NB4 (cell line): ENCODE measurements at regions not wholly inside any gene's neighbourhood (a gene's known extent, or its start where the extent isn't known, plus 50 kb on each side); places are given as distances from the start of the nearest gene placed in this dataset.

Experiments used
- DNase-seq: peaks from one replicate; pipeline ENCODE4 v3.0.0; 2010; ENCODE audit warnings: low read depth
- H3K4me3 ChIP-seq: one replicate; pipeline ENCODE4 v1.5.1; 2011; ENCODE audit warnings: mild to moderate bottlenecking, low read depth, low read length, moderate library complexity
- MYC ChIP-seq: IDR thresholded peaks from 2 replicates; pipeline ENCODE4 v1.6.1; 2011; ENCODE audit warnings: low read depth, low read length
- POLR2A ChIP-seq: IDR thresholded peaks from 2 replicates; pipeline ENCODE4 v1.6.1; 2011; ENCODE audit warnings: mild to moderate bottlenecking; ENCODE audit not compliant: insufficient read length; ENCODE audit errors: extremely low read depth
- TF ChIP-seq, protein P1 (sequence below): IDR thresholded peaks from 2 replicates; pipeline ENCODE4 v1.6.1; 2011; ENCODE audit warnings: low read depth, low read length
- TF ChIP-seq, protein P2 (sequence below): IDR thresholded peaks from one replicate; pipeline ENCODE4 v1.5.1; 2012; ENCODE audit warnings: low read depth, low read length

DNA sequence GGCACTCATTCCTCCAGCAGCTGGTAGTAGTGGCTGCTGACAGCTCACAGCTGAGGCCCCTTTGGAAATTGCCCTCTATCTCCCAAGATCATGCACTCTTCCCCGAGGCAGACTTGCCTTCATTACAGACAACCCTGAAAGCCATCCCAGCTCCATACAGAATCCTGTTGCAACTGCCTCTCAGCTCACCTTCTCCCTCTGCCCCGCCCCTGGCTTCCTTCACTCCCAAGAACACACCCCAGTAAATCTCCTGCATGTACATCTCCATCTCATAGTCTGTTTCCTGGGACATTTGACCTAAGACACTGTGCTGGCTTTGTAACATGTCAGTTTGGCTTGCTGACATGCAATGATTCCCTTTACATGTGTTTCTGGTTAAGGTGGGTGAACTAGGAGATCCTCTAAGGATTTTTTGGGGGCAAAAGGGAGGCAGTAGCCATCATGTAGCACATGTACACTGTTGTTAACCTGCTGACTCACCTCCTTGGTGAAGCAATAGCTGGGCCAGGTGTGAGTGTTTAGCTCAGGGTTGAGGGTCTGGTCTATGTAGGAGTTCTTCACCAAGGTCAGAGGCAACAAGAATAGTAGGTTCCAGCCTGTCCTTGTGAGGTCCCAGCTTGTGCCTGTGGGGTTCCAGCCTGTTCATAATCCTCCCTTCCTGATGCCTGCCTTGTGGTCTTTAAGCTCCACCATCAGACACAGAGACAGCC, 179.6 kb downstream of the CSNK2A3 start:
- DNase-seq = no peak
- H3K4me3 ChIP-seq = no peak overlapping the region
- TF ChIP-seq, protein P1, sequence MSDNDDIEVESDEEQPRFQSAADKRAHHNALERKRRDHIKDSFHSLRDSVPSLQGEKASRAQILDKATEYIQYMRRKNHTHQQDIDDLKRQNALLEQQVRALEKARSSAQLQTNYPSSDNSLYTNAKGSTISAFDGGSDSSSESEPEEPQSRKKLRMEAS = no peak
- TF ChIP-seq MYC = no peak
- no peak for TF ChIP-seq POLR2A
- TF ChIP-seq, protein P2, sequence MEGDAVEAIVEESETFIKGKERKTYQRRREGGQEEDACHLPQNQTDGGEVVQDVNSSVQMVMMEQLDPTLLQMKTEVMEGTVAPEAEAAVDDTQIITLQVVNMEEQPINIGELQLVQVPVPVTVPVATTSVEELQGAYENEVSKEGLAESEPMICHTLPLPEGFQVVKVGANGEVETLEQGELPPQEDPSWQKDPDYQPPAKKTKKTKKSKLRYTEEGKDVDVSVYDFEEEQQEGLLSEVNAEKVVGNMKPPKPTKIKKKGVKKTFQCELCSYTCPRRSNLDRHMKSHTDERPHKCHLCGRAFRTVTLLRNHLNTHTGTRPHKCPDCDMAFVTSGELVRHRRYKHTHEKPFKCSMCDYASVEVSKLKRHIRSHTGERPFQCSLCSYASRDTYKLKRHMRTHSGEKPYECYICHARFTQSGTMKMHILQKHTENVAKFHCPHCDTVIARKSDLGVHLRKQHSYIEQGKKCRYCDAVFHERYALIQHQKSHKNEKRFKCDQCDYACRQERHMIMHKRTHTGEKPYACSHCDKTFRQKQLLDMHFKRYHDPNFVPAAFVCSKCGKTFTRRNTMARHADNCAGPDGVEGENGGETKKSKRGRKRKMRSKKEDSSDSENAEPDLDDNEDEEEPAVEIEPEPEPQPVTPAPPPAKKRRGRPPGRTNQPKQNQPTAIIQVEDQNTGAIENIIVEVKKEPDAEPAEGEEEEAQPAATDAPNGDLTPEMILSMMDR = no peak

DNA sequence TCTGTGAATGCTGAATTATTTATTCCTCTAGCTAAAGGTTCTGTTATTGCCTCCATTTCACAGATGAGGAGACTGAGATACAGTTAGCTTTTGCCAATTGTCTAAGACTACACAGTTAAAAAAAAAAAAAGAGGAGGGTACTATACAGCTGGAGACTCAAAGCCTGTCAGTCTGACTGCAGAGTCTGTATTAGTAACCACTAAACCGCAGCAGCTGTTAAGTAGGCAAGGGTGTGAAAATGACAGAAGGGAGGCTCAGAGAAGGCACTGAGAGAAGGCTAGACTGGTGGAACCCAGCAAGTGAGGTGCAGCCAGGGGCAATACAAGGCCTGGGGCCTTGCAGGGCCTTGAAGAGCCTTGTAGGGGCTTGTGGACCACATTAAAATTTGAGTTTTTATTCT, 181.2 kb downstream of the CSNK2A3 start:
- TF ChIP-seq, protein P1 = no peak
- no peak for TF ChIP-seq MYC
- TF ChIP-seq POLR2A = no peak
- TF ChIP-seq, protein P2 = no peak
- peak; percentile 28 for DNase-seq
- no peak overlapping the region for H3K4me3 ChIP-seq

DNA sequence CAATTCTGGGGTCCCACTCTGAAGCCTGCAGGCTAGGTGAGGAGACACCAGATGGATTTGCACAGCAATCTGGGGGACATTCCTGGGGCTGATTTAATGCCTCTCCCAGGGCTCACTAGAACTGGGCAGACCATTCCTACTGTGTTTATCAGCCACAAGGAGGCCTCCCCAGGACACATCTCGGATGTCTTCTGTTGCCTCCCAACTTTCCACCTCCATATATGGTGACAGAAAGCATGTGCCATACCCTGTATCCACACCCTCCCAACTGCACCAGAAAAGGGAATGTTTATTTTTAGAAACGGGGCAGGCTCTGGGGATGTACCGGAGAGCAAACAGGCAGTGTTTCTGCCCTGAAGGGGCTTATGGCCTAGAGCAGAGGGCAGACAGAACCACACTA, 181.8 kb downstream of the CSNK2A3 start:
- no peak overlapping the region for H3K4me3 ChIP-seq
- TF ChIP-seq, protein P2 = no peak
- no peak for TF ChIP-seq POLR2A
- TF ChIP-seq, protein P1 = no peak
- no peak for TF ChIP-seq MYC
- DNase-seq = no peak

DNA sequence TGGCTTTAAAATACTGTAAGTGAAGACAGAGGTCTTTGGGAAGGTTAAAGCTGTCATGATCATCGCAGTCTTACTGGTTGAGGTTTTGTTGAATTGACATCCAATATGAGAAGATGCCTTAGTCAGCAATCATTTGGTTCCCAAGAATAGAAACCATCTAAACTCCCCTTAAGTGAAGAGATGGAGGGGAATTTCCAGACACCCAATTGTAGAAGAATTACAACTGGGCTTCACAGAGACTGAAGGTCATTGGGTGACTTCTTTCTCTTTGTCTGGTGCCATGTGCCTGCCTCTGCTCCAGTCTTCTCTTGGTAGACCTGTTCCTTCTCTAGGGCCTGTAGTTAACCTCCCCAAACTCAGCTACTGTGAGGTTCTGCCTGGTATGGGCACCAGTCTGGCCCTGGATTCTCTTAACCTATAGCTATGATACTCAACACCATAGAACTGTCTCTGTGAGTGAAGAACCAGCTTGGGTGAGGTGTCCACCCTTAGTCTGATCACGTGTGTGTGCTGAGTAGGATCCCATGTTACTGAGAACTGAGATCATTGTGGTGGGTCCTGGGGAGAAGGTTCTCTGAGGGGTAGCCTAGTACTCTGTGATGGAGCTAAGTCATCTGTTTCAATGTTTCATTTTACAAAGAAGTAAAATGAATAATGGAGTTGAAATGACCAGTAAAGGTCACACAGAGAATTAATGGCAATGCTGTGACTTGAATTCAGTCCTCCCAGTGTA, 182.5 kb downstream of the CSNK2A3 start:
- H3K4me3 ChIP-seq = no peak overlapping the region
- TF ChIP-seq, protein P1 = no peak
- TF ChIP-seq, protein P2 = no peak
- TF ChIP-seq POLR2A (no peak), MYC (no peak)
- no peak for DNase-seq

DNA sequence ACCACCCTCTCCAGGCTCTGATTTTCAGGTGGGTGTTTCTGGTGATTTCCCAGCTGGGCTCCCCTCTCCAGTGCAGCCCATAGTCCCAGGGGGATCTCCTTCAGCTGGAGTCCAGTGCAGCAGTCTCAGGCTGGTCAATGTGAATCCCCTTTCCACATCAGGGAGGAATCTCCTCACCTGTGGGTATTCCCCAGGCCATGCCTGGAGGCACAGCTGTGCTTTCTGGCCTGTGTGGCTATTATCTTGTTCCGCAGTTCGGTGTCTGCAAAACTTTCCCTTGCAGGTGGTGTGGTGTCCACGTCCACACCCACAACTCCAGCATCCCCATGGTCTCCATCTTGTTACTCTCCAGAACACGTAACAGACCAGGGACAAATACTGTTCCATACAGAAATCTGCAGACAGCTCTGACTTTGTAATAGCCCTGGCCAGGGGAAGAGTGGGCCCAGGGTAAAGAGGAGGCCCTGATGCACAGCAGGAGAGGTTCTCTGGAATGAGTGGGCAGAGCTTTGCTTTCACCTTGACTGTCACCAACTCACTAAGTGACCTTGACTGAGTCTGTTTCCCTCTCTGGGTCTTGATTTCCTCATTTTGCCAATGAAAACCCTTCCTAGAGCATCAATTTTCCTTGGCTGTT, 183.2 kb downstream of the CSNK2A3 start:
- TF ChIP-seq POLR2A = no peak
- no peak for TF ChIP-seq MYC
- DNase-seq = no peak
- H3K4me3 ChIP-seq = no peak overlapping the region

DNA sequence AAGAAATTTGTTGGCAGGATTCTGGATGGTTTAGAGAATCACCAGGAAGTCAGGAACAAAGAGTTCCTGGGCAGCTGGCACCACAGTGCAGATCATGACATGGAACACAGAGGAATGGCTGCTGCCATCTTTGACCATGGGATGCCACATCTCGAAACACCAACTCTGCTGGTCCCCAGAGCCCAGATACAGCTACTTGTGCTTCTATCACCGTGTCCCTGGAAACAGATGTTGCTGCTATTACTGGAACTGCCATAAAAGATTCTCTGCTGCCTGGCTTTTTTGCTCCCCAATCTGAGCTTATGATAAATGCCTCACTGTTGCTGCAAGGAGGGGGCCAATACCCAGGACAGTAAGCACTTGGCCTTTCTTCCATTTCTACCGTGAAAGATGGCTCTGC, 185.2 kb downstream of the CSNK2A3 start:
- TF ChIP-seq MYC (no peak), POLR2A (no peak)
- TF ChIP-seq, protein P2 = no peak
- TF ChIP-seq, protein P1 = no peak
- H3K4me3 ChIP-seq = no peak overlapping the region
- no peak for DNase-seq
